HepG2 (cell line): ENCODE measurements at regions not wholly inside any gene's neighbourhood (a gene's known extent, or its start where the extent isn't known, plus 50 kb on each side); places are given as distances from the start of the nearest gene placed in this dataset.

ENCODE experiments used
- ATAC-seq: fragments of 200-7000 bp; cut with Tn5 transposase; 3 replicates; pipeline ENCODE4 v1.9.1; 2020; ENCODE audit warnings: mild to moderate bottlenecking, moderate library complexity
- BruUV-seq: library from RNA; stranded (reverse); fragments of 400-500 nt; replicated peaks from 2 replicates; lab custom pipeline; 2021; lab: Mats Ljungman, UMichigan
- CTCF ChIA-PET: fragments of 300-600 bp; formaldehyde crosslinking; extraction: SDS; loops from one replicate; lab custom pipeline; 2021; ENCODE audit warnings: low total read pairs, inconsistent platforms, low intra/inter-chr PET ratio; lab: Yijun Ruan, JAX
- POLR2A ChIA-PET: fragments of 350-600 bp; sonication (Branson Sonifier 250); formaldehyde crosslinking; loops from one replicate; lab custom pipeline; 2020; ENCODE audit warnings: antibody characterized with exemption, inconsistent platforms; lab: Yijun Ruan, JAX
- DNase-seq: peaks from one replicate; pipeline ENCODE4 v3.0.0-alpha.2; 2015; ENCODE audit warnings: low spot score
- FAIRE-seq: peaks from 3 replicates; lab custom pipeline; 2011; peaks lifted over from hg19 to GRCh38; lab: Jason Lieb, UNC
- H2AFZ ChIP-seq: one replicate; pipeline ENCODE4 v1.6.1; 2011; ENCODE audit warnings: low read length, inconsistent platforms
- H3K27ac ChIP-seq: fragments of 300-600 bp; 3 replicates; pipeline ENCODE4 v1.8.0; 2011; ENCODE audit warnings: mixed run types, mild to moderate bottlenecking, mixed read lengths, low read length, inconsistent platforms; ENCODE audit not compliant: insufficient read depth; ENCODE audit errors: extremely low read length
- H3K27me3 ChIP-seq, 2 experiments: fragments of 200-600 bp in 1 of 2; 2 replicates in 1 of 2; 3 replicates in 1 of 2; pipeline versions ENCODE4 v1.6.0 to v1.8.0; 2011; ENCODE audit warnings: low read length in 2 of 2, mild to moderate bottlenecking in 2 of 2, moderate library complexity in 2 of 2, inconsistent platforms in 1 of 2; ENCODE audit not compliant: insufficient read depth in 2 of 2, control insufficient read depth in 1 of 2
- H3K36me3 ChIP-seq, 2 experiments: fragments of 200-600 bp in 1 of 2; replicated peaks in 1 of 2; 2 replicates in 1 of 2; 3 replicates in 1 of 2; pipeline versions ENCODE4 v1.5.1 to v1.8.0; 2011; ENCODE audit warnings: low read length in 2 of 2, inconsistent platforms in 1 of 2; ENCODE audit not compliant: insufficient read depth in 2 of 2, control insufficient read depth in 1 of 2
- H3K4me1 ChIP-seq: 2 replicates; pipeline ENCODE4 v1.5.1; 2012; ENCODE audit warnings: low read length, inconsistent platforms; ENCODE audit not compliant: insufficient read depth
- H3K4me2 ChIP-seq: 2 replicates; pipeline ENCODE4 v1.6.0; 2011; ENCODE audit warnings: low read depth, low read length, inconsistent platforms
- H3K4me3 ChIP-seq, 3 experiments: fragments of 200-600 bp in 1 of 3; sonication (generic), shearing (Covaris generic) in 1 of 3; replicated peaks in 1 of 3; 2 replicates each; pipeline ENCODE4 v1.5.1; 2011 to 2016; ENCODE audit warnings: low read length in 3 of 3, inconsistent platforms in 2 of 3, low read depth in 2 of 3, mild to moderate bottlenecking in 2 of 3, control low read depth in 1 of 3, mixed read lengths in 1 of 3; ENCODE audit not compliant: insufficient read depth in 1 of 3
- H3K79me2 ChIP-seq: one replicate; pipeline ENCODE4 v1.6.1; 2011; ENCODE audit warnings: low read length, inconsistent platforms; ENCODE audit not compliant: insufficient read depth
- H3K9ac ChIP-seq: 2 replicates; pipeline ENCODE4 v1.6.0; 2011; ENCODE audit warnings: mild to moderate bottlenecking, low read depth, low read length, inconsistent platforms; ENCODE audit not compliant: insufficient read depth
- H3K9me3 ChIP-seq: 2 replicates; pipeline ENCODE4 v1.5.1; 2012; ENCODE audit warnings: mild to moderate bottlenecking, low read length
- H4K20me1 ChIP-seq: 2 replicates; pipeline ENCODE4 v1.6.0; 2011; ENCODE audit warnings: inconsistent platforms, mild to moderate bottlenecking, low read length, moderate library complexity; ENCODE audit not compliant: insufficient read depth
- BRD4 ChIP-seq: sonication (generic); formaldehyde crosslinking; IDR thresholded peaks from 2 replicates; pipeline ENCODE4 v1.4.0; 2020; ENCODE audit warnings: missing genetic modification reagents
- FOXO1 ChIP-seq: sonication (generic); formaldehyde crosslinking; IDR thresholded peaks from 2 replicates; pipeline ENCODE4 v1.4.0; 2020; ENCODE audit warnings: missing genetic modification reagents
- HES4 ChIP-seq: sonication (generic); formaldehyde crosslinking; IDR thresholded peaks from 2 replicates; pipeline ENCODE4 v1.9.0; 2021; ENCODE audit warnings: mild to moderate bottlenecking, missing genetic modification reagents, borderline replicate concordance
- HOXA7 ChIP-seq: sonication (generic); formaldehyde crosslinking; IDR thresholded peaks from 2 replicates; pipeline ENCODE4 v1.8.1; 2022; ENCODE audit warnings: mild to moderate bottlenecking, missing genetic modification reagents, moderate library complexity
- MED13 ChIP-seq: sonication (generic); formaldehyde crosslinking; IDR thresholded peaks from 2 replicates; pipeline ENCODE4 v1.5.0; 2020; ENCODE audit warnings: missing genetic modification reagents
- RELA ChIP-seq: sonication (generic); formaldehyde crosslinking; IDR thresholded peaks from 2 replicates; pipeline ENCODE4 v1.4.0; 2020; ENCODE audit warnings: missing genetic modification reagents
- TAF1 ChIP-seq: sonication (generic); formaldehyde crosslinking; IDR thresholded peaks from 2 replicates; pipeline ENCODE4 v1.4.0; 2020; ENCODE audit warnings: missing genetic modification reagents
- ZBTB21 ChIP-seq: sonication (generic); formaldehyde crosslinking; IDR thresholded peaks from 2 replicates; pipeline ENCODE4 v1.4.0; 2020; ENCODE audit warnings: missing genetic modification reagents
- ZBTB42 ChIP-seq: sonication (generic); formaldehyde crosslinking; IDR thresholded peaks from 2 replicates; pipeline ENCODE4 v1.5.0; 2020; ENCODE audit warnings: mild to moderate bottlenecking, missing genetic modification reagents
- WGBS: methylation state at CpG from one replicate; pipeline ENCODE4 v1.1.6; 2017; ENCODE audit warnings: low lambda C conversion rate; 5-methylcytosine and 5-hydroxymethylcytosine counted together
- in situ Hi-C: cut with HindIII; loops from 2 replicates; pipeline ENCODE4 v1.10.0; 2017; ENCODE audit warnings: low pct_unique_long_range_greater_than_20kb; ENCODE audit not compliant: extremely low pct_ligation_motif_present
- intact Hi-C: fragments of 100-400 bp; cut with micrococcal nuclease; formaldehyde crosslinking; loops from one replicate; pipeline ENCODE4 v1.10.0; 2022; ENCODE audit not compliant: unreplicated experiment
- TF ChIP-seq, protein P1 (sequence below): sonication (generic); formaldehyde crosslinking; conservative IDR thresholded peaks from 2 replicates; pipeline ENCODE4 v1.4.0; 2020; ENCODE audit warnings: mild to moderate bottlenecking, missing genetic modification reagents, moderate library complexity
- TF ChIP-seq, protein P2 (sequence below): sonication (generic); formaldehyde crosslinking; IDR thresholded peaks from 2 replicates; pipeline ENCODE4 v1.8.0; 2022; ENCODE audit warnings: missing genetic modification reagents, low read depth, mild to moderate bottlenecking, borderline replicate concordance
- TF ChIP-seq, protein P3 (sequence below): IDR thresholded peaks from 2 replicates; pipeline ENCODE4 v1.6.1; 2016; ENCODE audit warnings: low read depth, missing genetic modification reagents, missing compliant biosample characterization

DNA sequence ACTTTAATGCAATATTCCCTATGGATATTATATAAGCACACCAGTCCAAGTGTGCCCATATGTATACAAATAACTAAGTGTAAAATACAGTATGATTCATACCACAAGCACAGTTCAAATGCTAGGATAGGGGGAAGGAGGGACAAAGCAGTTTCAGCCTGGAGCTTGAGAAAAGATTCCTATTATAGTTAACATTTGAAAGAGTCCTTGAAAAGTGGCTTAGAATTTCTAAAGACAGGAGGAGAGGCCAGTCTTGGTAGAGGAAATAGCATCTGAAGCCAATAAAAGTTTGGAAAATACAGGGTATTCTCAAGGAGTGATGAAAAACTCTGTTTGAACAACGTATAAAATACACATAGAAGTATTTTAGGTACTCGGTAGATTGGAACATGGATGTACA lies 173.4 kb upstream of the CWC22 start:
- in situ Hi-C loops (no loop called here), intact Hi-C loops (no loop called here)
- Histone ChIP-seq H3K27ac (no peak overlapping the region), H3K4me3 (no peak overlapping the region), H3K79me2 (no peaks in the 10 kb centered on the region), H3K36me3 (no peaks in the 10 kb centered on the region), H3K9ac (no peak overlapping the region), H4K20me1 (no peaks in the 10 kb centered on the region), H3K9me3 (no peaks in the 10 kb centered on the region), H3K27me3 (no peaks in the 10 kb centered on the region), H3K4me2 (no peak overlapping the region), H2AFZ (no peak overlapping the region), H3K4me1 (no peaks in the 10 kb centered on the region)
- no TSS peak for BruUV-seq
- 3% methylated on average over 2 of the region's 2 CpGs for WGBS
- FAIRE-seq, result no peak
- no peak for DNase-seq
- POLR2A ChIA-PET, result no interaction called here
- CTCF ChIA-PET, result no interaction called here
- TF ChIP-seq, protein P1, sequence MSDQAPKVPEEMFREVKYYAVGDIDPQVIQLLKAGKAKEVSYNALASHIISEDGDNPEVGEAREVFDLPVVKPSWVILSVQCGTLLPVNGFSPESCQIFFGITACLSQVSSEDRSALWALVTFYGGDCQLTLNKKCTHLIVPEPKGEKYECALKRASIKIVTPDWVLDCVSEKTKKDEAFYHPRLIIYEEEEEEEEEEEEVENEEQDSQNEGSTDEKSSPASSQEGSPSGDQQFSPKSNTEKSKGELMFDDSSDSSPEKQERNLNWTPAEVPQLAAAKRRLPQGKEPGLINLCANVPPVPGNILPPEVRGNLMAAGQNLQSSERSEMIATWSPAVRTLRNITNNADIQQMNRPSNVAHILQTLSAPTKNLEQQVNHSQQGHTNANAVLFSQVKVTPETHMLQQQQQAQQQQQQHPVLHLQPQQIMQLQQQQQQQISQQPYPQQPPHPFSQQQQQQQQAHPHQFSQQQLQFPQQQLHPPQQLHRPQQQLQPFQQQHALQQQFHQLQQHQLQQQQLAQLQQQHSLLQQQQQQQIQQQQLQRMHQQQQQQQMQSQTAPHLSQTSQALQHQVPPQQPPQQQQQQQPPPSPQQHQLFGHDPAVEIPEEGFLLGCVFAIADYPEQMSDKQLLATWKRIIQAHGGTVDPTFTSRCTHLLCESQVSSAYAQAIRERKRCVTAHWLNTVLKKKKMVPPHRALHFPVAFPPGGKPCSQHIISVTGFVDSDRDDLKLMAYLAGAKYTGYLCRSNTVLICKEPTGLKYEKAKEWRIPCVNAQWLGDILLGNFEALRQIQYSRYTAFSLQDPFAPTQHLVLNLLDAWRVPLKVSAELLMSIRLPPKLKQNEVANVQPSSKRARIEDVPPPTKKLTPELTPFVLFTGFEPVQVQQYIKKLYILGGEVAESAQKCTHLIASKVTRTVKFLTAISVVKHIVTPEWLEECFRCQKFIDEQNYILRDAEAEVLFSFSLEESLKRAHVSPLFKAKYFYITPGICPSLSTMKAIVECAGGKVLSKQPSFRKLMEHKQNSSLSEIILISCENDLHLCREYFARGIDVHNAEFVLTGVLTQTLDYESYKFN (CRISPR knock-in tag), result no peak
- TF ChIP-seq ZBTB42 (CRISPR knock-in tag), result no peak
- TF ChIP-seq ZBTB21, result no peak
- no peak for TF ChIP-seq MED13 (CRISPR knock-in tag)
- no peak for TF ChIP-seq TAF1
- no peak for TF ChIP-seq HES4 (CRISPR knock-in tag)
- TF ChIP-seq, protein P2, sequence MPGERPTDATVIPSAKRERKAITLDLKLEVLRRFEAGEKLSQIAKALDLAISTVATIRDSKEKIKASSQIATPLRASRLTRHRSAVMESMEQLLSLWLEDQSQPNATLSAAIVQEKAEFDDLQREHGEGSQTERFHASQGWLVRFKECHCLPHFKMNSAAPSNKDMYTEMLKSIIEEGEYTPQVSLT, result no peak
- TF ChIP-seq FOXO1, result no peak
- no peak for TF ChIP-seq RELA
- TF ChIP-seq, protein P3, sequence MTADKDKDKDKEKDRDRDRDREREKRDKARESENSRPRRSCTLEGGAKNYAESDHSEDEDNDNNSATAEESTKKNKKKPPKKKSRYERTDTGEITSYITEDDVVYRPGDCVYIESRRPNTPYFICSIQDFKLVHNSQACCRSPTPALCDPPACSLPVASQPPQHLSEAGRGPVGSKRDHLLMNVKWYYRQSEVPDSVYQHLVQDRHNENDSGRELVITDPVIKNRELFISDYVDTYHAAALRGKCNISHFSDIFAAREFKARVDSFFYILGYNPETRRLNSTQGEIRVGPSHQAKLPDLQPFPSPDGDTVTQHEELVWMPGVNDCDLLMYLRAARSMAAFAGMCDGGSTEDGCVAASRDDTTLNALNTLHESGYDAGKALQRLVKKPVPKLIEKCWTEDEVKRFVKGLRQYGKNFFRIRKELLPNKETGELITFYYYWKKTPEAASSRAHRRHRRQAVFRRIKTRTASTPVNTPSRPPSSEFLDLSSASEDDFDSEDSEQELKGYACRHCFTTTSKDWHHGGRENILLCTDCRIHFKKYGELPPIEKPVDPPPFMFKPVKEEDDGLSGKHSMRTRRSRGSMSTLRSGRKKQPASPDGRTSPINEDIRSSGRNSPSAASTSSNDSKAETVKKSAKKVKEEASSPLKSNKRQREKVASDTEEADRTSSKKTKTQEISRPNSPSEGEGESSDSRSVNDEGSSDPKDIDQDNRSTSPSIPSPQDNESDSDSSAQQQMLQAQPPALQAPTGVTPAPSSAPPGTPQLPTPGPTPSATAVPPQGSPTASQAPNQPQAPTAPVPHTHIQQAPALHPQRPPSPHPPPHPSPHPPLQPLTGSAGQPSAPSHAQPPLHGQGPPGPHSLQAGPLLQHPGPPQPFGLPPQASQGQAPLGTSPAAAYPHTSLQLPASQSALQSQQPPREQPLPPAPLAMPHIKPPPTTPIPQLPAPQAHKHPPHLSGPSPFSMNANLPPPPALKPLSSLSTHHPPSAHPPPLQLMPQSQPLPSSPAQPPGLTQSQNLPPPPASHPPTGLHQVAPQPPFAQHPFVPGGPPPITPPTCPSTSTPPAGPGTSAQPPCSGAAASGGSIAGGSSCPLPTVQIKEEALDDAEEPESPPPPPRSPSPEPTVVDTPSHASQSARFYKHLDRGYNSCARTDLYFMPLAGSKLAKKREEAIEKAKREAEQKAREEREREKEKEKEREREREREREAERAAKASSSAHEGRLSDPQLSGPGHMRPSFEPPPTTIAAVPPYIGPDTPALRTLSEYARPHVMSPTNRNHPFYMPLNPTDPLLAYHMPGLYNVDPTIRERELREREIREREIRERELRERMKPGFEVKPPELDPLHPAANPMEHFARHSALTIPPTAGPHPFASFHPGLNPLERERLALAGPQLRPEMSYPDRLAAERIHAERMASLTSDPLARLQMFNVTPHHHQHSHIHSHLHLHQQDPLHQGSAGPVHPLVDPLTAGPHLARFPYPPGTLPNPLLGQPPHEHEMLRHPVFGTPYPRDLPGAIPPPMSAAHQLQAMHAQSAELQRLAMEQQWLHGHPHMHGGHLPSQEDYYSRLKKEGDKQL (CRISPR knock-in tag), result no peak
- no peak for TF ChIP-seq HOXA7 (CRISPR knock-in tag)
- no peak for TF ChIP-seq BRD4 (CRISPR knock-in tag)
- ATAC-seq, result no peak
